BLaER1 treated with 17β-estradiol and CSF1 and Interleukin-3, amounts not matched to agents 10 nM and 100 nM (cell line): ENCODE measurements at regions not wholly inside any gene's neighbourhood (a gene's known extent, or its start where the extent isn't known, plus 50 kb on each side); places are given as distances from the start of the nearest gene placed in this dataset.

Source experiments
- H3K27ac ChIP-seq, 11 experiments: shearing (Covaris generic); formaldehyde crosslinking; 2 replicates each; pipeline ENCODE4 v1.8.1; 2022
- H3K27me3 ChIP-seq, 11 experiments: shearing (Covaris generic); formaldehyde crosslinking; 2 replicates each; pipeline ENCODE4 v1.8.1; 2022
- H3K36me3 ChIP-seq, 11 experiments: shearing (Covaris generic); formaldehyde crosslinking; 2 replicates each; pipeline ENCODE4 v1.8.1; 2022
- H3K4me1 ChIP-seq, 10 experiments: shearing (Covaris generic); formaldehyde crosslinking; 2 replicates each; pipeline ENCODE4 v1.8.1; 2022
- H3K4me2 ChIP-seq, 11 experiments: shearing (Covaris generic); formaldehyde crosslinking; 2 replicates each; pipeline ENCODE4 v1.8.1; 2022
- H3K4me3 ChIP-seq, 10 experiments: shearing (Covaris generic); formaldehyde crosslinking; 2 replicates each; pipeline ENCODE4 v1.8.1; 2022
- H3K9ac ChIP-seq, 11 experiments: shearing (Covaris generic); formaldehyde crosslinking; 2 replicates each; pipeline ENCODE4 v1.8.1; 2022
- H3K9me3 ChIP-seq, 11 experiments: shearing (Covaris generic); formaldehyde crosslinking; replicated peaks in 1 of 11; 2 replicates each; pipeline ENCODE4 v1.8.1; 2022
- H4K20me1 ChIP-seq, 11 experiments: shearing (Covaris generic); formaldehyde crosslinking; 2 replicates each; pipeline ENCODE4 v1.8.1; 2022
- Cebpa-rat ChIP-seq, 11 experiments: shearing (Covaris generic); IDR thresholded peaks; 2 replicates each; pipeline ENCODE4 v1.8.1; 2022

GRCh38 chr18:77776104-77776503, 526.5 kb downstream of the GALR1 start:
- Histone ChIP-seq H3K4me3 (no peak overlapping the region), H3K9me3 (peaks cover 0 to 9% (median 0%) of the 10 kb centered on the region in 11 experiments; a peak in 1 of 22 replicates), H3K27me3 (no peaks in the 10 kb centered on the region), H3K4me1 (no peaks in the 10 kb centered on the region), H3K9ac (no peak overlapping the region), H4K20me1 (no peaks in the 10 kb centered on the region), H3K36me3 (no peaks in the 10 kb centered on the region), H3K4me2 (no peak overlapping the region), H3K27ac (no peak overlapping the region)
- no peak for TF ChIP-seq Cebpa-rat (IDR thresholded peaks at IDR 0.05)

GRCh38 chr18:77777163-77777562, 527.5 kb downstream of the GALR1 start:
- Histone ChIP-seq H3K27me3 (no peaks in the 10 kb centered on the region), H3K27ac (no peak overlapping the region), H3K9ac (no peak overlapping the region), H3K36me3 (no peaks in the 10 kb centered on the region), H4K20me1 (no peaks in the 10 kb centered on the region), H3K4me2 (no peak overlapping the region), H3K9me3 (peaks cover 0 to 9% (median 0%) of the 10 kb centered on the region in 11 experiments; a peak in 1 of 22 replicates), H3K4me3 (no peak overlapping the region), H3K4me1 (no peaks in the 10 kb centered on the region)
- TF ChIP-seq Cebpa-rat (IDR thresholded peaks at IDR 0.05), result no peak

DNA sequence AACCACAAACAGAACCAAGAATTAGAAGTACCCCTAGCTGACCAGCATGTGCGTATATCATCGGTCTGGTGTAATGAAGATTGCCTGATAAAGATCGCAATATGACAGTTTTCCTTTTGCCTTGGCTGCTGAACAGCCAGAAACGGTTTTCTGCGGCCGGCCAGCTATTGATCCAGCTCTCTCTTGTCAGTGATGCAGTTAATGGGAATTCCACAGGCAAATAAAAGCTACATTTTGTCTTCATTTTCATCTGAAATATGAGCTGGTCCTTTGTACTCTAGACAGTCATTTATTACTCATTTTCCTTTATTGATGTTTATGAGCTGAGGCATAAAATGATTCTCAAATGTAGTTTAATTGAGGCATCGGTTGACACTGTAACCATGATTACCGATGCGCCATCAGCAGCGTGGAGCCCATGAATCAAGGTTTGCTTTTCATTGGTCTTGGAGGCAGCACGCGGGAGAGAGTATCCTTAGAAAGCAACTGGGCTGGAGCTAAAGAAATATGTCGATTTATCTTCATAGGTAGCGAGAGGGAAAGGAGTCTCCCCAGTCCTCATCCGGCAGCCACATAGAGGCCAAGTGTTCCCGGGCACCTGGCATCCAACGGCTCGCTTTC, 535.2 kb downstream of the GALR1 start:
- Histone ChIP-seq H3K9ac (no peak overlapping the region), H3K27ac (no peak overlapping the region), H3K9me3 (no peaks in the 10 kb centered on the region), H4K20me1 (no peaks in the 10 kb centered on the region), H3K4me2 (no peak overlapping the region), H3K4me1 (no peaks in the 10 kb centered on the region), H3K4me3 (no peak overlapping the region), H3K27me3 (no peaks in the 10 kb centered on the region), H3K36me3 (no peaks in the 10 kb centered on the region)
- TF ChIP-seq Cebpa-rat (IDR thresholded peaks at IDR 0.05), result no peak

GRCh38 chr18:77785415-77785975, 535.8 kb downstream of the GALR1 start:
- Histone ChIP-seq H3K4me1 (no peaks in the 10 kb centered on the region), H3K27ac (no peak overlapping the region), H3K9me3 (no peaks in the 10 kb centered on the region), H3K4me3 (no peak overlapping the region), H3K4me2 (no peak overlapping the region), H3K36me3 (no peaks in the 10 kb centered on the region), H3K27me3 (no peaks in the 10 kb centered on the region), H3K9ac (no peak overlapping the region), H4K20me1 (no peaks in the 10 kb centered on the region)
- no peak for TF ChIP-seq Cebpa-rat (IDR thresholded peaks at IDR 0.05)

GRCh38 chr18:77803024-77803423, 553.4 kb downstream of the GALR1 start:
- peaks cover 0 to 18% (median 11%) of the 10 kb centered on the region in 11 experiments; a peak in 18 of 22 replicates for H3K9me3 ChIP-seq
- TF ChIP-seq Cebpa-rat (IDR thresholded peaks at IDR 0.05), result no peak
- no peak overlapping the region for H3K9ac ChIP-seq
- H3K36me3 ChIP-seq, result no peaks in the 10 kb centered on the region; a peak in 1 of 22 replicates
- H4K20me1 ChIP-seq, result no peaks in the 10 kb centered on the region
- no peaks in the 10 kb centered on the region for H3K27me3 ChIP-seq
- H3K4me3 ChIP-seq, result no peak overlapping the region
- no peak overlapping the region for H3K27ac ChIP-seq
- H3K4me2 ChIP-seq, result no peak overlapping the region
- no peaks in the 10 kb centered on the region for H3K4me1 ChIP-seq

DNA sequence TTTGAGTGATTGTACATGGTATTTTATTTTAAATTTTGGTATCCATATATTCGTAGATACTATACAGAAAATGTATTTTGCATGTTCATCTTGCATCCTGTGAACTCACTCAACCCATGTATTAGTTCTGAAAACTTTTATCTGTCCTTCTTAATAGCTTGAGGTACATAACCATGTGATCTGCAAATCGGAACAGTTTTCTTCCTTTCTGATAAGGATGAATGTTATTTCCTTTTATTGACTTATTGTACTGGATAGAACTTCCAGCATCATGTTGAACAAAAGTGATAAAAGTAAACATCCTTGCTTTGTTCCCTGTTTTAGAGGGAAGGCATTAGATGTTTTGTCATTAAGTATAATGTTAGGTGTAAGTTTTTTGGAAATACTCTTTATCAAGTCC, 554.7 kb downstream of the GALR1 start:
- no peaks in the 10 kb centered on the region for H3K27me3 ChIP-seq
- no peak overlapping the region for H3K4me3 ChIP-seq
- no peaks in the 10 kb centered on the region for H3K4me1 ChIP-seq
- TF ChIP-seq Cebpa-rat (IDR thresholded peaks at IDR 0.05), result no peak
- H3K9ac ChIP-seq, result no peak overlapping the region
- peaks cover 0 to 16% (median 2%) of the 10 kb centered on the region in 11 experiments; a peak in 8 of 22 replicates for H3K9me3 ChIP-seq
- H4K20me1 ChIP-seq, result no peaks in the 10 kb centered on the region
- no peaks in the 10 kb centered on the region for H3K36me3 ChIP-seq
- no peak overlapping the region for H3K27ac ChIP-seq
- no peak overlapping the region for H3K4me2 ChIP-seq

GRCh38 chr18:77807650-77808049, 558.0 kb downstream of the GALR1 start:
- no peak for TF ChIP-seq Cebpa-rat (IDR thresholded peaks at IDR 0.05)
- Histone ChIP-seq H3K9me3 (peaks cover 0 to 33% (median 12%) of the 10 kb centered on the region in 11 experiments; a peak in 15 of 22 replicates), H3K9ac (no peak overlapping the region), H3K36me3 (no peaks in the 10 kb centered on the region), H3K27ac (no peak overlapping the region), H3K4me2 (no peak overlapping the region), H3K4me3 (no peak overlapping the region), H4K20me1 (no peaks in the 10 kb centered on the region), H3K4me1 (peaks cover 13 to 18% (median 16%) of the 10 kb centered on the region in 10 experiments), H3K27me3 (no peaks in the 10 kb centered on the region)

GRCh38 chr18:77811503-77811902, 561.9 kb downstream of the GALR1 start:
- no peaks in the 10 kb centered on the region for H3K27me3 ChIP-seq
- H3K27ac ChIP-seq, result peak overlapping the region in 7 of 11 experiments; percentile 18 to 41 (median 33); a peak in 8 of 22 replicates
- H3K4me2 ChIP-seq, result peak overlapping the region; percentile 40 to 72 (median 46)
- no peak overlapping the region for H3K9ac ChIP-seq
- TF ChIP-seq Cebpa-rat (IDR thresholded peaks at IDR 0.05), result no peak
- H3K9me3 ChIP-seq, result peaks cover 16 to 49% (median 28%) of the 10 kb centered on the region in 11 experiments; a peak in 21 of 22 replicates
- H3K4me3 ChIP-seq, result no peak overlapping the region
- peaks cover 22 to 32% (median 27%) of the 10 kb centered on the region in 10 experiments for H3K4me1 ChIP-seq
- no peaks in the 10 kb centered on the region for H3K36me3 ChIP-seq
- H4K20me1 ChIP-seq, result no peaks in the 10 kb centered on the region

DNA sequence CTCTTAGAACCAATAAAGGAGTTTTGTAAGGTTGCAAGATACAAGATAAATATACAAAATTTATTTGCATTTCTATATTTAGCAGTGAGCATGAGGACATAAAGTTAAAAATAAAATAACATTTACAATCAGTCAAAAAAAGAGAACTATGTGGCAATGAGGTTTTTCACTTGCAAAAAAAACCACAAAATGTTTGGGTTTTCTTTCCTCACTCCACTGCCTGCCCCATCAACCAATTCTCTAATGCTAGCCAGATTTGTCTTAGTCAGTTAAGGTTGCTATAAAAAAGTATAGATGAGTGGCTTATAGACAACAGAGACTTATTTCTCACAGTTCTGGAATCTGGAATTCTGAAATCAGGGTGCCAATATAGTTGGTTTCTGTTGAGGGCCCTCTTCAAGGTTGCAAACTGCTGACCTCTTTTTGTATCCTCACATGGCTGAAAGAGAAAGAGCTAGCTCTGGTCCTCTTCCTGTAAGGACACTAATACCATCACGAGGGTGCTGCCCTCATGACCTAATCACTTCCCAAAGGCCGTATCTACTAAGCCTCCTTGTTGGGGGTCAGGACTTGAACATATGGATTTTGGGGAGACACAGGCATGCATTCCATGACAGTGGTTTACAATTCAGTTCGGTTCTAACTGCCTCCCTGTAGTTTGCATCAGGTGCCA, 566.2 kb downstream of the GALR1 start:
- Histone ChIP-seq H3K4me3 (no peak overlapping the region), H3K4me2 (peak overlapping the region; percentile 31 to 75 (median 59)), H3K4me1 (peaks cover 23 to 41% (median 35%) of the 10 kb centered on the region in 10 experiments), H3K27me3 (no peaks in the 10 kb centered on the region), H3K36me3 (no peaks in the 10 kb centered on the region), H3K27ac (peak overlapping the region; percentile 72 to 88 (median 83)), H3K9me3 (peaks cover 16 to 49% (median 34%) of the 10 kb centered on the region in 11 experiments; a peak in 21 of 22 replicates), H4K20me1 (no peaks in the 10 kb centered on the region), H3K9ac (peak overlapping the region; percentile 40 to 68 (median 59); a peak in 17 of 22 replicates)
- peak in 6 of 11 experiments; percentile 38 to 89 (median 56); a peak in 7 of 22 replicates for TF ChIP-seq Cebpa-rat (IDR thresholded peaks at IDR 0.05)
